ENCODE measurements at regions not wholly inside any gene's neighbourhood (a gene's known extent, or its start where the extent isn't known, plus 50 kb on each side); places are given as distances from the start of the nearest gene placed in this dataset.

- Histone ChIP-seq H3K36me3 (ENCODE audit: low read depth, low read length) (no peaks in the 10 kb centered on the region), H3K4me1 (ENCODE audit: insufficient read depth, low read length) (no peaks in the 10 kb centered on the region), H3K27ac (ENCODE audit: low read length) (no peak overlapping the region), H3F3A (ENCODE audit: low read length, unreplicated experiment) (no peaks in the 10 kb centered on the region), H3K9me2 (replicated peaks; ENCODE audit: low read length) (no peaks in the 10 kb centered on the region), H3K27me3 (ENCODE audit: low read length) (peaks cover 9% of the 10 kb centered on the region; the same call in 1 of the 2 replicates), H4K20me1 (ENCODE audit: low read length) (no peaks in the 10 kb centered on the region), H3K79me2 (ENCODE audit: low read length) (no peaks in the 10 kb centered on the region), H3K9me3 (ENCODE audit: low read length) (no peaks in the 10 kb centered on the region), H3K4me3 (ENCODE audit: low read length) (no peak overlapping the region), H2AFZ (ENCODE audit: low read length) (no peak overlapping the region), H3K4me2 (ENCODE audit: low read length) (no peak overlapping the region), H3K9ac (ENCODE audit: low read length) (no peak overlapping the region)
- ATAC-seq = no peak
- no peak for TF ChIP-seq EZH2phosphoT487 (IDR thresholded peaks at IDR 0.05; ENCODE audit: borderline replicate concordance, low read length)
- TF ChIP-seq EZH2 (IDR thresholded peaks at IDR 0.05; ENCODE audit: low read length, unreplicated experiment) = no peak
- TF ChIP-seq CTCF (conservative IDR thresholded peaks at IDR 0.05; ENCODE audit: low read depth, low read length) = no peak
- BruUV-seq (replicated peaks) = no TSS peak
- no peak for DNase-seq
- ChIA-PET CTCF (no interaction called here), POLR2A (ENCODE audit: unreplicated experiment) (no interaction called here)
- intact Hi-C loops (cut with micrococcal nuclease) = no loop called here
Observed at GRCh38 chr13:78436311-78436710, 167.0 kb downstream of the POU4F1 start.

GRCh38 chr13:78431328-78431727 is 172.0 kb downstream of the POU4F1 start:
- POLR2A ChIA-PET (ENCODE audit: unreplicated experiment) = no interaction called here
- BruUV-seq (replicated peaks) = no TSS peak

GRCh38 chr13:78430811-78431210 is 172.5 kb downstream of the POU4F1 start:
- no peak overlapping the region for H2AFZ ChIP-seq (ENCODE audit: low read length)
- TF ChIP-seq EZH2phosphoT487 (IDR thresholded peaks at IDR 0.05; ENCODE audit: borderline replicate concordance, low read length) = no peak
- no peak for TF ChIP-seq EZH2 (IDR thresholded peaks at IDR 0.05; ENCODE audit: low read length, unreplicated experiment)
- no peak for TF ChIP-seq CTCF (conservative IDR thresholded peaks at IDR 0.05; ENCODE audit: low read depth, low read length)
- no peaks in the 10 kb centered on the region for H3K36me3 ChIP-seq (ENCODE audit: low read depth, low read length)
- no peaks in the 10 kb centered on the region for H3K9me3 ChIP-seq (ENCODE audit: low read length)
- H3K27me3 ChIP-seq (ENCODE audit: low read length) = peaks cover 23% of the 10 kb centered on the region
- no peak overlapping the region for H3K9ac ChIP-seq (ENCODE audit: low read length)
- DNase-seq (no peak), ATAC-seq (no peak)
- no peaks in the 10 kb centered on the region for H3K4me1 ChIP-seq (ENCODE audit: insufficient read depth, low read length)
- ChIA-PET POLR2A (ENCODE audit: unreplicated experiment) (no interaction called here), CTCF (no interaction called here)
- no peaks in the 10 kb centered on the region for H4K20me1 ChIP-seq (ENCODE audit: low read length)
- intact Hi-C loops (cut with micrococcal nuclease) = no loop called here
- BruUV-seq (replicated peaks) = no TSS peak
- no peak overlapping the region for H3K4me2 ChIP-seq (ENCODE audit: low read length)
- no peaks in the 10 kb centered on the region for H3K79me2 ChIP-seq (ENCODE audit: low read length)
- no peak overlapping the region for H3K27ac ChIP-seq (ENCODE audit: low read length)
- no peaks in the 10 kb centered on the region for H3K9me2 ChIP-seq (replicated peaks; ENCODE audit: low read length)
- H3F3A ChIP-seq (ENCODE audit: low read length, unreplicated experiment) = no peaks in the 10 kb centered on the region
- no peak overlapping the region for H3K4me3 ChIP-seq (ENCODE audit: low read length)

More at GRCh38 chr13:78431328-78431727, 172.0 kb downstream of the POU4F1 start:
- no peak overlapping the region for H3K9ac ChIP-seq (ENCODE audit: low read length)
- H3K4me3 ChIP-seq (ENCODE audit: low read length) = no peak overlapping the region
- no peaks in the 10 kb centered on the region for H4K20me1 ChIP-seq (ENCODE audit: low read length)
- H3K27ac ChIP-seq (ENCODE audit: low read length) = no peak overlapping the region
- H2AFZ ChIP-seq (ENCODE audit: low read length) = no peak overlapping the region
- intact Hi-C loops (cut with micrococcal nuclease) = no loop called here
- H3F3A ChIP-seq (ENCODE audit: low read length, unreplicated experiment) = no peaks in the 10 kb centered on the region
- no peaks in the 10 kb centered on the region for H3K9me2 ChIP-seq (replicated peaks; ENCODE audit: low read length)
- no peaks in the 10 kb centered on the region for H3K36me3 ChIP-seq (ENCODE audit: low read depth, low read length)
- H3K4me1 ChIP-seq (ENCODE audit: insufficient read depth, low read length) = no peaks in the 10 kb centered on the region
- TF ChIP-seq EZH2 (IDR thresholded peaks at IDR 0.05; ENCODE audit: low read length, unreplicated experiment) = no peak
- TF ChIP-seq CTCF (conservative IDR thresholded peaks at IDR 0.05; ENCODE audit: low read depth, low read length) = no peak
- TF ChIP-seq EZH2phosphoT487 (IDR thresholded peaks at IDR 0.05; ENCODE audit: borderline replicate concordance, low read length) = no peak
- CTCF ChIA-PET = no interaction called here
- H3K9me3 ChIP-seq (ENCODE audit: low read length) = no peaks in the 10 kb centered on the region
- ATAC-seq (no peak), DNase-seq (no peak)
- no peaks in the 10 kb centered on the region for H3K79me2 ChIP-seq (ENCODE audit: low read length)
- no peak overlapping the region for H3K4me2 ChIP-seq (ENCODE audit: low read length)
- peaks cover 23% of the 10 kb centered on the region for H3K27me3 ChIP-seq (ENCODE audit: low read length)
